Retina (tissue), 1 donor: ENCODE measurements at regions not wholly inside any gene's neighbourhood (a gene's known extent, or its start where the extent isn't known, plus 50 kb on each side); places are given as distances from the start of the nearest gene placed in this dataset.

Experiments used
- DNase-seq: peaks from one replicate; pipeline ENCODE4 v3.0.0-alpha.2; 2016

DNA sequence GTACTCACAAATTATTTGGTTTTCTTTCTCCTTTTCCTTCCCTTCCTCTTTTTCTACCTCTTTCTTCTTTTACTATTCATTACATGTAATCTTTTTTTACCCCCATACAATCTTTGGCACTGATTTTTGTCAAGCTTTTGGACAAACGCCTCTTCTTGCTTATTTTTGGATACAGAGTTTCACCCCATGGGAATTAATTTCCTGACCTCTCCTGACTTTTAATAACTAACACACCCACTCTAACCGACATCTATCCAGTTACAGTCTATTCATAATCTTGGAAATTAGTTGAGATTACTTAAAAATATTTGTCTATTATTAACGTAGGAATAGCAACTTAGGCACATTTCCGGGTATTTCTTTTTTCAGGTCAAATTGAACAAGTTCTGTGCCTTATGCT is 101.2 kb downstream of the HDGFL1 start:
- no peak for DNase-seq

DNA sequence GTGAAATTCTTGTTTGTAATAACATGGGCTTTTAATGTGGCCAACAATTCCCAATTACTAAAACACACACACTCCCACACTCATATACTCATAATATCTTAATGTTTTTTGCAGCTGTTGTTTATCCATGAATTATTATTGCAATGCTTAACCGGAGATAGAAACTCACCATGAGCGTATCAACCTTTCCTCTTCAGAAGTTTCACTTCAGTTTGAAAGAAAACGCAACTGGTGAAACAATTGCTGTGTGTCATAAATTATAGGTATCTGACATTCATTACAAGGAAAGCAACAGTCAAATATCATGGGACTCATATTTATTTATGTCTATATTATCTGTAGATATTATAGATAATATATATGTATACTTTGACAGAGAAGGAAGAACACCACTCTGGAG is 104.1 kb downstream of the HDGFL1 start:
- DNase-seq, result no peak

- no peak for DNase-seq
Measured at GRCh38 chr6:22680950-22681349, 111.6 kb downstream of the HDGFL1 start.

DNA sequence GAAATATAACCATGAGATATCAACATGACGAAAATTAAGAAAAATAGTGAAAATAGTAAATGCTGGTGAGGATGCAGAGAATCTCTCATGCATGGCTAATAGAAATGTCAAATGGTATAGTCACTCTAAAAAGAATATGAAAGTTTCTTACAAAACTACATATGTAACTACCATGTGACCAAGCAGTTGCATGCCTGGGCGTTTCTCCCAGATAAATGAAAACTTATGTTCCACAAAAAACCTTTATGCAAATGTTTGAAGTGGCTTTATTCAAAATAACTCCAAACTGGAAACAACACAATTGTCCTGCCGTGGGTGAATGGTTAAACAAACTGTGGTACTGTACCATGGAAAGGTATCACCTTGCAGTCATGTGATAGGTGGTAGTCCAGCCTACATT is 112.4 kb downstream of the HDGFL1 start:
- no peak for DNase-seq

DNA sequence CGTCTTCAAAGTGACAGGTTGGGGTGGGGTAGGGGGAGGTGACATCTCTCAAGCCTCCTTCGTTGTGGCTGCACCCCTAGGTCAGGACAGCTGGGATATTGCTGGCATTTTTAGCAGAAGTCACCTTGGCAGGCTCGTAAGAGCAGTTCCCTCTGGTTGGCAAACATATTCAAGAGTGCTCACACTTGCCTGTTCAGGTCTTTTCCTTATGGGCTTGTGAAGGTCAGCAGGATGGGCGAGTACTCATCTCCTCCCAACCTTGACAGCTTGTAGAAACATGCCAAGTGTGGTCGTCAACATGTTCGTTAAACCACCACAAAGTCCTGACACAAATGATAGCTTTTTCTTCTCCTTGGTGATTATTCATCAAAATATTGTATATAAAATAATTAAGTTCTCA is 113.6 kb downstream of the HDGFL1 start:
- DNase-seq, result no peak

- DNase-seq, result no peak
Measured at GRCh38 chr6:22690446-22690845, 121.1 kb downstream of the HDGFL1 start.

DNA sequence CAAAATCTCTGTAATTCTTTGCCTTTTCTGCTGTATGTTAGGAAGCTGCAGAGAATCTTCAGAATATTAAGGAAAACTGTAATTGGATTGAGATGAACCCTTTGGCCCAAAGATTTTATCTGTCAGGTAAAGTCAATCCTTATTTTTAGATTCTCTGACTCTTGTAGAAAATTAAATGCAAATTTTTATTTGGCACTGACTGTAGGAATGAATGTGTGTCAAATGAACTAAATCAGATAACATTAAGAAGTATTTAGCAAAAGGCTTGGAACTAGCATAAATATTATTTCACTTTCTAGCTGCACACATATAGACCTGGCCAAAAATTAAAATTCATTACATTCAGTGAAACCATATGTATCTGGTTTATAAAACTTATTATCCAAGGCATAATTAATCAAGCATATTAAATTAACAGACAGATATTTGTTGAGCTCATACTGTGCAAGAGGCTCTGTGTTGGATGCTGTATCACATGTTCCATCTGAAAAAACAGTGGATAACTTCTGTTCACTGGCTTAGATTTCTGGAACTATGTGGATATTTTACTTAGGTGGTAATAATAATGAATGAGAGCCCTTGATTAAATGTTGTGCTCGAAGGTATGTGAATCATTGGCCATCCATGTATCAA is 124.8 kb downstream of the HDGFL1 start:
- no peak for DNase-seq

DNA sequence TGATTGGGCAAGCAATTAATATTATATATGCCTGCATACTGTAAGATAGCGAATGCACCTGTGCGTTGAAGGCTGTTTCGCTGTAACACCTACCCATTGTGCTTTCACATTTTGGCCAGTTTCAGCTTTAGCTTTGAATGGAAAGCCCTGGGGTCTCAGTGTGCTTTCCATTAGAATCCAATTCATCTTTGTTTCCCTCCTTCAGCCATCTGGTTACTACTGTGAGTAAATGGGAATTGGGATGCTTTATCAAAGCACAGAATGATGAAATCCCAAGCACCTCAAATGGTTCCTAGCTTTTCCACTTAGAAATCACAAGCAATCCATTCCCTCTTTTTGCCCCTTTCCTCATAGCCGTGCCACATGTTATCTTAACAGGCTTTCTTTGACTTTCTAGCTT is 127.1 kb downstream of the HDGFL1 start:
- no peak for DNase-seq

DNA sequence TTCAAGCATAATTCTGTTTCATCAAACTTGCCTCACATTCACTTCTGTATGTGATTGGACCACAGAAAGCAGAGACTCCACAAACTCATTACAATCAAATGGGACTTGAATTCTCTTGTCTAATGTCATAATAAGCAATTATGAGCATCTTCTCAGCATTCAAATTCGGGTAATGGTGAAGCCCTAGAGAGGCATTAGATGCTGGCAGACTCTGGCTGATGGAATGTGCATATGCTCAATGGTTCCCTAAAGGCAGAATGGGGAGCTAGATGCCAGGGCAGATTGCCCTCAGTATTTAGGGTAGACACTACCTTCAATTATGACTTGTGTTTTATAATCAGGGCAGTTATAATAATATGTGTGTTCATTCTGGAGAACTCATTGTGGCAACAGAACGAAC is 127.9 kb downstream of the HDGFL1 start:
- DNase-seq, result no peak

GRCh38 chr6:22699151-22699550 is 129.8 kb downstream of the HDGFL1 start:
- peak; percentile 18 for DNase-seq

- no peak for DNase-seq
Measured at GRCh38 chr6:22706651-22707050, 137.3 kb downstream of the HDGFL1 start.

- no peak for DNase-seq
Measured at GRCh38 chr6:22708469-22708868, 139.1 kb downstream of the HDGFL1 start.

- no peak for DNase-seq
Measured at GRCh38 chr6:22709803-22710202, 140.4 kb downstream of the HDGFL1 start.

GRCh38 chr6:22716721-22717120 is 147.4 kb downstream of the HDGFL1 start:
- no peak for DNase-seq

GRCh38 chr6:22717915-22718314 is 148.5 kb downstream of the HDGFL1 start:
- DNase-seq, result no peak

DNA sequence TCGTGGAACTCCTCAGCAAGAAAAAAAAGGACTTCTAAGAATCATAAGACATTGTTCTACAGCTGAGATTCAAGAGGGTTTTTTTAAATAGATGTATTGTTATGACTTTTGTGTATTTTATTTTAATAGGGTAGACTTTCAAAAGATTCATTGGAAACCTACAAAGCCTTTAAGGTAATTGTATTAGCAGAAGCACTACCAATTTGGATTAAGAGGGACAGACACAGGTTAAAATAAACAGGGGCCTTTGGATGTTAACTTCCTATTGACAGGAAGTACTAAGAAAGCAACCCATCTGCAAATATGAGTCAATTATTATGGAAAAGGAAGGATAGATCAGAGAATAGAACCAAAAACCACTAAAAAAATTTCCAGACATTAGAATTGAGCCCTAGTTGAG is 153.5 kb downstream of the HDGFL1 start:
- DNase-seq, result no peak

- no peak for DNase-seq
Measured at GRCh38 chr6:22726966-22727365, 157.6 kb downstream of the HDGFL1 start.

GRCh38 chr6:22727710-22728109 is 158.3 kb downstream of the HDGFL1 start:
- DNase-seq, result no peak

DNA sequence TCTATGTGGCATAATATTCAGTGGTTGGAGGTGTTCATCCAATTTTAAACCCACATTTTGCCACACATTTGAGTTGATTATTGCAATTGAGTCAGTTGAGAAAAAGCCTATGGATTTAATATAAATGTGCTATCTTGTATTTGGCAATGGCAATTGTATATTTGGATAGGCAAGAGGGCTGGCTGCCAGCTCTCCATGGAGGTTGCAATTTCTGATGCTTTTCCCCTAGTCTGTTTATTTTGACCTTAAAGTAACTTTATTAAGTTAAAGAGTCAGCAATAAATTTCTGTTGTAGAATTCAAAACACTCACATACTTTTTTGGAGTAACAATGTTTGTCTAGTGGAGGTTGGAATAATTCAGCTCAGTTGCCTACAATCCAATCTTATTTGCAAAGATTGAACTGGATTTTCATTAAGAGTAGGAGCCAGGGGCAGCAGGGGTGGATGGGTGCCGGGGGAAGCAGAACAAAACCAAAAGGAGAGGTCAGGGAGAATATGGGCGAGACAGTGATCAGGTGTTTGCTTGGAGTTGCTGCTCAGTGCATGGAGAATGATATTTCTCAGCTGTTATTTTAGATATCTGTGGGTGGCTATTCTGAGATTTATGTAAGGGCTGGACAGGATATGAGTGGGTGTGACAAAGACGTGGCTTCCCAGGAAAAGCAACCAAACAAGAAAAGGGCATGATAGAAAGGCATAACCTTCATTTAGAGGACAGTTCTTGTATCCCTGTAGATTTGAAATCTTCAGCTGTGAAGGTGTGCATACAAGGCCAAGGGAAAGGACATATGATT is 163.0 kb downstream of the HDGFL1 start:
- no peak for DNase-seq

DNA sequence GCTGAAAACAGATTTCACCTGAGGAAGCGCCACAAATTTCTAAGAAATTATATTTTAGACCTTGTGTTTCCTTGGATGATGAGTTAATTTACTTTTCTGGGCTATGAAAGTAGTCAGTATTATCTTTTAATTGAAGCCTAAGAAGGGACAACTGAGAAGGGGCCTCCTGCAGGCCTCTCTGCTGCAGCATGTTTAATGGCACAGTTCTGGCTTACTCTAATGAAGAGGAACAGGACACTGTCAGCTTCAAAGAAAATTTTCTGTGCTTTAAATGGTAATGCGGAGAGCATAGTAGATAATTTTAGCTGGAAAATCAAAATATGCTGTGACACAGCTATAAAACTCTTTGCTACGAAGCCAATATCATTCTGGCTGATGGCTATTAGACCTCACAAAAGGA is 167.4 kb downstream of the HDGFL1 start:
- no peak for DNase-seq

- DNase-seq, result peak; percentile 88
Measured at GRCh38 chr6:22737331-22737730, 168.0 kb downstream of the HDGFL1 start.

GRCh38 chr6:22738194-22738593 is 168.8 kb downstream of the HDGFL1 start:
- no peak for DNase-seq

GRCh38 chr6:22747571-22747970 is 178.2 kb downstream of the HDGFL1 start:
- DNase-seq, result no peak

DNA sequence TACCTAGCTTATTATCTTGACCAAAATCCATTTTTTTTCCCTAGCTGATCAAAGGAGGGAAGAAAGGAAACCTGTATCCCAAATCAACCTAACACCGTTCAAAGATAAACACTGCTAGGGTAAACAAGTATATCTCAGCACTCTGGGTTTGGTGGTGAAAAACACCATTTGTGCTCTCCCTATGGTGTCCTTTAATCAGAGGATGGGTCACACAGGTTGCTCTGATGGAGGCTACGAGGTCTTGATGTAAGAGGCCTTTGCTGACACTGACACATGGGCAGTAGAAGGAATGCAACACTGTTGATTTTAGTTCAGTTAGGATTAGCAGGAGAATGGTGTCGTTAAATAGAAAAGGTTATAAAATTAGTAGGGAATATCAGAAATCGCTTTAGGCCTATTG is 179.3 kb downstream of the HDGFL1 start:
- DNase-seq, result no peak

GRCh38 chr6:22749696-22750095 is 180.3 kb downstream of the HDGFL1 start:
- DNase-seq, result no peak
